ENCODE measurements at regions not wholly inside any gene's neighbourhood (a gene's known extent, or its start where the extent isn't known, plus 50 kb on each side); places are given as distances from the start of the nearest gene placed in this dataset.

DNA sequence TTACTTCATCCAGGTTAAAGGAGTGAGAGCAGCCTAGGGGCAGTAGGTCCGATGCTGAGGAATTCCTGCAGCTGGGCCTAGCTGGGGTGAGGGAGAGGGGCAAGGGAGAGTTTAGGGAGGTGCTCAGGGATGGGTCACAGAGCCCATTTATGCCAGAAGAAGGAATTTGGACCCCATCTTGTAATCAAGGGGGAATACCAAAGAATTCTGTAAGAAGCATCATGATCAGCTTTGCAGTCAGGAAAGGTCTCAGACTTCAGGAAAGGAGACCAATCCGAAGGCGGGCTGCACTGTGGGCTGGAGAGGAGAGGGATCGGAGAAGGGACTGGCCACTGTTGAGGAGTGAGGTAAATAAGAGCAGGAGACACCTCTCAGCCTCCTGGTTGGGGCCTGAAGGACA, 566.6 kb upstream of the MGMT start:
- no peaks in the 10 kb centered on the region for H4K20me1 ChIP-seq (ENCODE audit: insufficient read depth, low read length)

GRCh38 chr10:128901236-128901635, 565.8 kb upstream of the MGMT start:
- Histone ChIP-seq H4K20me1 (ENCODE audit: insufficient read depth, low read length) (no peaks in the 10 kb centered on the region), H3K4me3 (replicated peaks in 1 of 3; ENCODE audit: insufficient read depth in 1 of 3, low read depth in 2 of 3, low read length in 3 of 3) (no peak overlapping the region), H2AFZ (ENCODE audit: low read length) (no peak overlapping the region), H3K27me3 (ENCODE audit: control insufficient read depth in 1 of 2, insufficient read depth in 2 of 2, low read length in 2 of 2) (peaks cover 0 to 14% of the 10 kb centered on the region in 2 experiments; a peak in 1 of 5 replicates), H3K4me2 (ENCODE audit: low read depth, low read length) (no peak overlapping the region), H3K36me3 (replicated peaks in 1 of 2; ENCODE audit: control insufficient read depth in 1 of 2, insufficient read depth in 2 of 2, low read length in 2 of 2) (no peaks in the 10 kb centered on the region), H3K9me3 (ENCODE audit: low read length) (no peaks in the 10 kb centered on the region), H3K27ac (ENCODE audit: extremely low read length, insufficient read depth, low read length) (no peak overlapping the region), H3K9ac (ENCODE audit: insufficient read depth, low read depth, low read length) (no peak overlapping the region), H3K4me1 (ENCODE audit: insufficient read depth, low read length) (no peaks in the 10 kb centered on the region), H3K79me2 (ENCODE audit: insufficient read depth, low read length) (no peaks in the 10 kb centered on the region)
- in situ Hi-C loops (cut with HindIII; ENCODE audit: extremely low pct_ligation_motif_present, low pct_unique_long_range_greater_than_20kb), result no loop called here
- POLR2A ChIA-PET, result no interaction called here
- ATAC-seq (no peak), FAIRE-seq (no peak), DNase-seq (ENCODE audit: low spot score) (no peak)
- intact Hi-C loops (cut with micrococcal nuclease; ENCODE audit: unreplicated experiment), result no loop called here
- CTCF ChIA-PET (ENCODE audit: low intra/inter-chr PET ratio, low total read pairs), result no interaction called here
- no TSS peak for BruUV-seq (replicated peaks)
- TF ChIP-seq, protein P1, sequence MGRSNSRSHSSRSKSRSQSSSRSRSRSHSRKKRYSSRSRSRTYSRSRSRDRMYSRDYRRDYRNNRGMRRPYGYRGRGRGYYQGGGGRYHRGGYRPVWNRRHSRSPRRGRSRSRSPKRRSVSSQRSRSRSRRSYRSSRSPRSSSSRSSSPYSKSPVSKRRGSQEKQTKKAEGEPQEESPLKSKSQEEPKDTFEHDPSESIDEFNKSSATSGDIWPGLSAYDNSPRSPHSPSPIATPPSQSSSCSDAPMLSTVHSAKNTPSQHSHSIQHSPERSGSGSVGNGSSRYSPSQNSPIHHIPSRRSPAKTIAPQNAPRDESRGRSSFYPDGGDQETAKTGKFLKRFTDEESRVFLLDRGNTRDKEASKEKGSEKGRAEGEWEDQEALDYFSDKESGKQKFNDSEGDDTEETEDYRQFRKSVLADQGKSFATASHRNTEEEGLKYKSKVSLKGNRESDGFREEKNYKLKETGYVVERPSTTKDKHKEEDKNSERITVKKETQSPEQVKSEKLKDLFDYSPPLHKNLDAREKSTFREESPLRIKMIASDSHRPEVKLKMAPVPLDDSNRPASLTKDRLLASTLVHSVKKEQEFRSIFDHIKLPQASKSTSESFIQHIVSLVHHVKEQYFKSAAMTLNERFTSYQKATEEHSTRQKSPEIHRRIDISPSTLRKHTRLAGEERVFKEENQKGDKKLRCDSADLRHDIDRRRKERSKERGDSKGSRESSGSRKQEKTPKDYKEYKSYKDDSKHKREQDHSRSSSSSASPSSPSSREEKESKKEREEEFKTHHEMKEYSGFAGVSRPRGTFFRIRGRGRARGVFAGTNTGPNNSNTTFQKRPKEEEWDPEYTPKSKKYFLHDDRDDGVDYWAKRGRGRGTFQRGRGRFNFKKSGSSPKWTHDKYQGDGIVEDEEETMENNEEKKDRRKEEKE (IDR thresholded peaks at IDR 0.05), result no peak
- TF ChIP-seq, protein P2, sequence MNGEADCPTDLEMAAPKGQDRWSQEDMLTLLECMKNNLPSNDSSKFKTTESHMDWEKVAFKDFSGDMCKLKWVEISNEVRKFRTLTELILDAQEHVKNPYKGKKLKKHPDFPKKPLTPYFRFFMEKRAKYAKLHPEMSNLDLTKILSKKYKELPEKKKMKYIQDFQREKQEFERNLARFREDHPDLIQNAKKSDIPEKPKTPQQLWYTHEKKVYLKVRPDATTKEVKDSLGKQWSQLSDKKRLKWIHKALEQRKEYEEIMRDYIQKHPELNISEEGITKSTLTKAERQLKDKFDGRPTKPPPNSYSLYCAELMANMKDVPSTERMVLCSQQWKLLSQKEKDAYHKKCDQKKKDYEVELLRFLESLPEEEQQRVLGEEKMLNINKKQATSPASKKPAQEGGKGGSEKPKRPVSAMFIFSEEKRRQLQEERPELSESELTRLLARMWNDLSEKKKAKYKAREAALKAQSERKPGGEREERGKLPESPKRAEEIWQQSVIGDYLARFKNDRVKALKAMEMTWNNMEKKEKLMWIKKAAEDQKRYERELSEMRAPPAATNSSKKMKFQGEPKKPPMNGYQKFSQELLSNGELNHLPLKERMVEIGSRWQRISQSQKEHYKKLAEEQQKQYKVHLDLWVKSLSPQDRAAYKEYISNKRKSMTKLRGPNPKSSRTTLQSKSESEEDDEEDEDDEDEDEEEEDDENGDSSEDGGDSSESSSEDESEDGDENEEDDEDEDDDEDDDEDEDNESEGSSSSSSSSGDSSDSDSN (CRISPR knock-in tag; IDR thresholded peaks at IDR 0.05), result no peak
- TF ChIP-seq, protein P3, sequence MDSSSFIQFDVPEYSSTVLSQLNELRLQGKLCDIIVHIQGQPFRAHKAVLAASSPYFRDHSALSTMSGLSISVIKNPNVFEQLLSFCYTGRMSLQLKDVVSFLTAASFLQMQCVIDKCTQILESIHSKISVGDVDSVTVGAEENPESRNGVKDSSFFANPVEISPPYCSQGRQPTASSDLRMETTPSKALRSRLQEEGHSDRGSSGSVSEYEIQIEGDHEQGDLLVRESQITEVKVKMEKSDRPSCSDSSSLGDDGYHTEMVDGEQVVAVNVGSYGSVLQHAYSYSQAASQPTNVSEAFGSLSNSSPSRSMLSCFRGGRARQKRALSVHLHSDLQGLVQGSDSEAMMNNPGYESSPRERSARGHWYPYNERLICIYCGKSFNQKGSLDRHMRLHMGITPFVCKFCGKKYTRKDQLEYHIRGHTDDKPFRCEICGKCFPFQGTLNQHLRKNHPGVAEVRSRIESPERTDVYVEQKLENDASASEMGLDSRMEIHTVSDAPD (CRISPR knock-in tag; IDR thresholded peaks at IDR 0.05), result no peak
- TF ChIP-seq ZNF30 (CRISPR knock-in tag; IDR thresholded peaks at IDR 0.05) (no peak), NR2F1 (CRISPR knock-in tag; IDR thresholded peaks at IDR 0.05) (no peak), ZNF501 (CRISPR knock-in tag; IDR thresholded peaks at IDR 0.05) (no peak), DRAP1 (CRISPR knock-in tag; IDR thresholded peaks at IDR 0.05) (no peak), ZNF251 (CRISPR knock-in tag; IDR thresholded peaks at IDR 0.05) (no peak), ARNTL (CRISPR knock-in tag; IDR thresholded peaks at IDR 0.05) (no peak), HMG20A (CRISPR knock-in tag; IDR thresholded peaks at IDR 0.05; ENCODE audit: borderline replicate concordance) (no peak)

More for the DNA sequence above, 566.6 kb upstream of the MGMT start:
- Histone ChIP-seq H3K9me3 (ENCODE audit: low read length) (no peaks in the 10 kb centered on the region), H2AFZ (ENCODE audit: low read length) (no peak overlapping the region), H3K79me2 (ENCODE audit: insufficient read depth, low read length) (no peaks in the 10 kb centered on the region), H3K36me3 (replicated peaks in 1 of 2; ENCODE audit: control insufficient read depth in 1 of 2, insufficient read depth in 2 of 2, low read length in 2 of 2) (no peaks in the 10 kb centered on the region), H3K9ac (ENCODE audit: insufficient read depth, low read depth, low read length) (no peak overlapping the region), H3K4me2 (ENCODE audit: low read depth, low read length) (no peak overlapping the region), H3K4me1 (ENCODE audit: insufficient read depth, low read length) (no peaks in the 10 kb centered on the region), H3K4me3 (replicated peaks in 1 of 3; ENCODE audit: insufficient read depth in 1 of 3, low read depth in 2 of 3, low read length in 3 of 3) (no peak overlapping the region), H3K27ac (ENCODE audit: extremely low read length, insufficient read depth, low read length) (no peak overlapping the region), H3K27me3 (ENCODE audit: control insufficient read depth in 1 of 2, insufficient read depth in 2 of 2, low read length in 2 of 2) (peaks cover 0 to 14% of the 10 kb centered on the region in 2 experiments; a peak in 1 of 5 replicates)
- DNase-seq (ENCODE audit: low spot score) (no peak), ATAC-seq (no peak), FAIRE-seq (no peak)
- 13% methylated on average over 4 of the region's 4 CpGs for WGBS (ENCODE audit: low lambda C conversion rate)
- TF ChIP-seq ZNF598 (CRISPR knock-in tag; IDR thresholded peaks at IDR 0.05; ENCODE audit: borderline replicate concordance), result no peak
- TF ChIP-seq MXI1 (IDR thresholded peaks at IDR 0.05; ENCODE audit: borderline replicate concordance, low read depth, low read length), result no peak
- TF ChIP-seq ZNF788 (CRISPR knock-in tag; IDR thresholded peaks at IDR 0.05; ENCODE audit: borderline replicate concordance), result no peak
- TF ChIP-seq ELF1 (CRISPR knock-in tag; IDR thresholded peaks at IDR 0.05), result no peak
- intact Hi-C loops (cut with micrococcal nuclease; ENCODE audit: unreplicated experiment), result no loop called here
- POLR2A ChIA-PET, result no interaction called here
- CTCF ChIA-PET (ENCODE audit: low intra/inter-chr PET ratio, low total read pairs), result no interaction called here
- in situ Hi-C loops (cut with HindIII; ENCODE audit: extremely low pct_ligation_motif_present, low pct_unique_long_range_greater_than_20kb), result no loop called here
- no TSS peak for BruUV-seq (replicated peaks)

Measured in HepG2 (cell line).